Esophagus muscularis mucosa (tissue), 4 donors: ENCODE measurements at regions not wholly inside any gene's neighbourhood (a gene's known extent, or its start where the extent isn't known, plus 50 kb on each side); places are given as distances from the start of the nearest gene placed in this dataset.

Source experiments
- DNase-seq: peaks from one replicate; pipeline ENCODE4 v3.0.0-alpha.2; 2017; ENCODE audit errors: extremely low spot score
- H3K27ac ChIP-seq, 4 donors: fragments of 200-600 bp; sonication (generic); replicated peaks in 1 of 4; 1 replicate in 3 of 4; 2 replicates in 1 of 4; pipeline ENCODE4 v1.5.1; 2016 to 2019; ENCODE audit warnings: mild to moderate bottlenecking in 1 of 4
- H3K27me3 ChIP-seq, 4 donors: fragments of 200-600 bp; sonication (generic); one replicate each; pipeline versions ENCODE4 v1.5.1 to v1.6.0; 2016 to 2019
- H3K36me3 ChIP-seq, 4 donors: fragments of 200-600 bp; sonication (generic); one replicate each; pipeline ENCODE4 v1.5.1; 2016 to 2019
- H3K4me1 ChIP-seq, 4 donors: fragments of 200-600 bp; sonication (generic); one replicate each; pipeline ENCODE4 v1.5.1; 2016 to 2019
- H3K4me3 ChIP-seq, 4 donors: fragments of 200-600 bp; sonication (generic); 1 replicate in 2 of 4; 2 replicates in 2 of 4; pipeline ENCODE4 v1.5.1; 2016 to 2019; ENCODE audit warnings: mild to moderate bottlenecking in 4 of 4, moderate library complexity in 1 of 4
- H3K9me3 ChIP-seq, 4 donors: fragments of 200-600 bp; sonication (generic); 1 replicate in 3 of 4; 2 replicates in 1 of 4; pipeline ENCODE4 v1.5.1; 2016 to 2019
- EP300 ChIP-seq: sonication (generic); formaldehyde crosslinking; IDR thresholded peaks from one replicate; pipeline ENCODE4 v1.6.1; 2017; ENCODE audit warnings: antibody characterized with exemption
- POLR2A ChIP-seq: fragments of 450-650 bp; IDR thresholded peaks from one replicate; pipeline ENCODE4 v1.6.1; 2017; ENCODE audit warnings: antibody characterized with exemption, moderate library complexity, mild to moderate bottlenecking, low read depth
- POLR2AphosphoS5 ChIP-seq, 2 donors: sonication (generic); formaldehyde crosslinking; IDR thresholded peaks; one replicate each; pipeline ENCODE4 v1.6.1; 2017; ENCODE audit warnings: antibody characterized with exemption in 2 of 2
- WGBS: methylation state at CpG from one replicate; pipeline ENCODE4 v1.1.5; 2018; 5-methylcytosine and 5-hydroxymethylcytosine counted together
- intact Hi-C: fragments of 100-400 bp; cut with DNase I; formaldehyde crosslinking; loops from one replicate; pipeline ENCODE4 v1.15.1; 2023
- TF ChIP-seq, protein P1 (sequence below), 3 experiments: fragments of 200-600 bp in 2 of 3; fragments of 450-650 bp in 1 of 3; sonication (generic) in 2 of 3; IDR thresholded peaks; one replicate each; pipeline ENCODE4 v1.5.1; 2017 to 2019; ENCODE audit warnings: antibody characterized with exemption in 3 of 3, mild to moderate bottlenecking in 2 of 3, moderate library complexity in 1 of 3

DNA sequence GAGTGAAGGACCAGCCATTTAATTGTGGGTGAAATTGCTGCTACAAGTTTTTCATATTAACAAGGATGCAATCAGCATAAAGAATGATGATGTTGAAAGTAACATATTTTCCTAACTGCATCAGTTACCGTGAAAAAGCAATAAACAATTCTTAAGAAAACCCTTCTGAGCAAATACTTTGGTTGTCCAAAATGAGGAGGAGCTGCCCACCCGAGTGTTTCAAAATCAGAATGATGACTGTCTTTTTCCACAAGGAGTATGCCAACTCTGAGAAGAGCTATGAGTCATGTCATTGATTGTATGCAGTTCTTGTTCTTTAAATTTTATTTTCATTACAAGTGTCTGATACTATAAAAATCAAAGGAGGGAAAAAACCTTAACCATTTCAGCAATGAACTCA, 470.5 kb downstream of the COL12A1 start:
- Histone ChIP-seq H3K27me3 (no peaks in the 10 kb centered on the region), H3K36me3 (no peaks in the 10 kb centered on the region), H3K27ac (peak overlapping the region; percentile 40 to 64 (median 58)), H3K4me1 (peaks cover 0 to 21% (median 8%) of the 10 kb centered on the region in 4 donors), H3K9me3 (peaks cover 0 to 10% (median 0%) of the 10 kb centered on the region in 4 donors), H3K4me3 (no peak overlapping the region)
- WGBS: 19% methylated on average over 2 of the region's 2 CpGs
- TF ChIP-seq EP300 (no peak), POLR2AphosphoS5 (IDR thresholded peaks at IDR 0.05) (peak in 1 of 2 donors; percentile 75), POLR2A (no peak)
- TF ChIP-seq, protein P1, sequence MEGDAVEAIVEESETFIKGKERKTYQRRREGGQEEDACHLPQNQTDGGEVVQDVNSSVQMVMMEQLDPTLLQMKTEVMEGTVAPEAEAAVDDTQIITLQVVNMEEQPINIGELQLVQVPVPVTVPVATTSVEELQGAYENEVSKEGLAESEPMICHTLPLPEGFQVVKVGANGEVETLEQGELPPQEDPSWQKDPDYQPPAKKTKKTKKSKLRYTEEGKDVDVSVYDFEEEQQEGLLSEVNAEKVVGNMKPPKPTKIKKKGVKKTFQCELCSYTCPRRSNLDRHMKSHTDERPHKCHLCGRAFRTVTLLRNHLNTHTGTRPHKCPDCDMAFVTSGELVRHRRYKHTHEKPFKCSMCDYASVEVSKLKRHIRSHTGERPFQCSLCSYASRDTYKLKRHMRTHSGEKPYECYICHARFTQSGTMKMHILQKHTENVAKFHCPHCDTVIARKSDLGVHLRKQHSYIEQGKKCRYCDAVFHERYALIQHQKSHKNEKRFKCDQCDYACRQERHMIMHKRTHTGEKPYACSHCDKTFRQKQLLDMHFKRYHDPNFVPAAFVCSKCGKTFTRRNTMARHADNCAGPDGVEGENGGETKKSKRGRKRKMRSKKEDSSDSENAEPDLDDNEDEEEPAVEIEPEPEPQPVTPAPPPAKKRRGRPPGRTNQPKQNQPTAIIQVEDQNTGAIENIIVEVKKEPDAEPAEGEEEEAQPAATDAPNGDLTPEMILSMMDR (IDR thresholded peaks at IDR 0.05): no peak
- no peak for DNase-seq
- intact Hi-C loops: no loop called here

DNA sequence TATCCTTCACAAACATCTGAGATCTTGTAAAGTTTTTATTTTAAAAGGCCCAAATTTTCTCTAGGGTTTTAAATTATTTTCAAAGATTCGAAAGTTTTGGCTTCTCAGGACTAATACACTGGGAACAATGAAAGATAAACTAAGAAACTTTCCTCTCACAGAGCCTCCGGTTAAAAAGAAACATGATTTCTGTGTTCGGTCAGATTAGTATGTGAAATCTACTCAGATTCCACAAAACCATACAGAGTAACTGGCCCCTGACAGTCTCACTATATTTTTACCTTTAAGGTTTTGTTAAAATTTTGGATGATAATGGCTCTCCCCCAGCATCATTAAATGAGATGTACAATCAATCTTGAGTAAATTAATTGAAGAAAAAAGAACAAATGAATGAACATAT, 471.0 kb downstream of the COL12A1 start:
- peak overlapping the region; percentile 40 to 64 (median 58) for H3K27ac ChIP-seq
- H3K9me3 ChIP-seq: peaks cover 0 to 10% (median 0%) of the 10 kb centered on the region in 4 donors
- intact Hi-C loops: no loop called here
- H3K4me3 ChIP-seq: no peak overlapping the region
- no peaks in the 10 kb centered on the region for H3K36me3 ChIP-seq
- no peak for TF ChIP-seq POLR2A
- no peak for TF ChIP-seq POLR2AphosphoS5 (IDR thresholded peaks at IDR 0.05)
- no peak for TF ChIP-seq EP300
- TF ChIP-seq, protein P1 (IDR thresholded peaks at IDR 0.05): no peak
- H3K27me3 ChIP-seq: no peaks in the 10 kb centered on the region
- WGBS: 69% methylated on average over 3 of the region's 3 CpGs
- DNase-seq: no peak
- peaks cover 0 to 21% (median 8%) of the 10 kb centered on the region in 4 donors for H3K4me1 ChIP-seq

DNA sequence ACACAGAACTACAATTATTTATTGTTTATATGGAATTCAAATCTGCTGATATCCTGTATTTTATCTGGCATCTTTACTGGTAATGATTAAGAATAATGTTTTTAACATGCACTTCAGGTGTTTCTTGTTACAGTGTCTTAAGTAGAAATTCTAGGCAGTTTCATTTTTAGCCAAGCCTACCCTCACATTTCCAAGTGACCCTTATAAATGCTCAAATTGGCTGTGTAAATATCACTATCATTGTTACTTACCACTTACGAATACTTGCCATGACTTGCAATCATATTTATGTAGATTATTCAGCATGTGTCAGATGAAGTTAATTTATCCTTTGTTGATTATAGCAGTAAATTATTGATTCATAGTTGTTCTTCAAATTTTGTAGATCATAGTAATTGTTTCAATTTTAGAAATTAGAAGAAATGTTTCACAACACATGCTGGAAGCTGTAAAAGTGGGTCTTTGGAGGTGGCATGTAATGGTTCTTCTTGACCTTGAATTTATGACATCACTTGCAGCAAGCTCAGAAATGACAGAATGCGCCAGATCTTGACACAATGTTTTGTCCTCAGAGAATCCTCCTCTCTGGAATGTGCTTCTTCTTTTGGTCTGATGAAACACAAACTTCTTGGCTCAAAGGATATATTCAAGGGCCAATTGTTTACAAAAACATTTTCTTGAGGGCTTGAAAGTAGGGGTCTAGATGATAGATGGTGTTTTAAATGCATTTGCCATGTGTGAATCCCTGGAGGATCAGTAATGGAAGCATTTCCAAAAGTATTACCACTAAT, 471.8 kb downstream of the COL12A1 start:
- TF ChIP-seq POLR2A: no peak
- TF ChIP-seq, protein P1 (IDR thresholded peaks at IDR 0.05): no peak
- TF ChIP-seq POLR2AphosphoS5 (IDR thresholded peaks at IDR 0.05): peak in 1 of 2 donors; percentile 13
- no peak for TF ChIP-seq EP300
- H3K36me3 ChIP-seq: no peaks in the 10 kb centered on the region
- no peak overlapping the region for H3K4me3 ChIP-seq
- H3K27ac ChIP-seq: peak overlapping the region; percentile 40 to 64 (median 58)
- intact Hi-C loops: no loop called here
- H3K9me3 ChIP-seq: peaks cover 0 to 10% (median 0%) of the 10 kb centered on the region in 4 donors
- peaks cover 0 to 21% (median 8%) of the 10 kb centered on the region in 4 donors for H3K4me1 ChIP-seq
- no peaks in the 10 kb centered on the region for H3K27me3 ChIP-seq
- 71% methylated on average over 2 of the region's 2 CpGs for WGBS
- no peak for DNase-seq

DNA sequence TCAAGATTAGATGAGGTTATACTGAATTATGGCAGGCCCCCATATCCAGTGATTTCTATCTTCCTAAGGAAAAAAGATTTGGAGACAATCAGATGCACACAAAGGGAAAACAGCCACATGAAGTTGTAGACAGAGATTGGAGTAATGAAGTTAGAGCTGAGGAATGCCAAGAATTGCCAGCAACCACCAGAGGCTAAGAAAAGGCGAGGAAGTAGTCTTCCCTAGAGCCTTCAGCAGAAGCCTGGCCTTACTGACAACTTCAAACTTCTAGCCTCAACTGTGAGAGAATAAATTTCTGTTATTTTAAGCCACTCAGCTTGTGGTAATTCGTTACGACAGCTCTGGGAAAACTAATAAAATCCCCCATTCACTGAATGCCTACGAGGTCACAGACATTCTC, 473.9 kb downstream of the COL12A1 start:
- Histone ChIP-seq H3K4me1 (peaks cover 0 to 21% (median 8%) of the 10 kb centered on the region in 4 donors), H3K27ac (no peak overlapping the region), H3K9me3 (peaks cover 0 to 6% (median 0%) of the 10 kb centered on the region in 4 donors), H3K4me3 (no peak overlapping the region), H3K36me3 (no peaks in the 10 kb centered on the region), H3K27me3 (no peaks in the 10 kb centered on the region)
- DNase-seq: no peak
- intact Hi-C loops: no loop called here
- TF ChIP-seq, protein P1 (IDR thresholded peaks at IDR 0.05): no peak
- no peak for TF ChIP-seq POLR2AphosphoS5 (IDR thresholded peaks at IDR 0.05)
- no peak for TF ChIP-seq EP300
- WGBS: 62% methylated on average over 4 of the region's 4 CpGs
